ENCODE measurements at regions not wholly inside any gene's neighbourhood (a gene's known extent, or its start where the extent isn't known, plus 50 kb on each side); places are given as distances from the start of the nearest gene placed in this dataset.

GRCh38 chr11:119910051-119910450 lies 181.1 kb upstream of the NECTIN1 start:
- DNase-seq (ENCODE audit: insufficient read length, low spot score) (no peak), FAIRE-seq (no peak)

- no peak for DNase-seq (ENCODE audit: insufficient read length, low spot score)
- no peak for FAIRE-seq
These were observed 180.5 kb upstream of the NECTIN1 start for GRCh38 chr11:119909495-119909894.

GRCh38 chr11:119909077-119909476 lies 180.1 kb upstream of the NECTIN1 start:
- FAIRE-seq (no peak), DNase-seq (ENCODE audit: insufficient read length, low spot score) (no peak)

GRCh38 chr11:119908573-119908904 lies 179.5 kb upstream of the NECTIN1 start:
- DNase-seq (ENCODE audit: insufficient read length, low spot score) (no peak), FAIRE-seq (no peak)

- DNase-seq (ENCODE audit: insufficient read length, low spot score) = no peak
- FAIRE-seq = no peak
These were observed 179.0 kb upstream of the NECTIN1 start for GRCh38 chr11:119907878-119908572.

GRCh38 chr11:119907122-119907851 lies 178.3 kb upstream of the NECTIN1 start:
- FAIRE-seq = no peak
- no peak for DNase-seq (ENCODE audit: insufficient read length, low spot score)

GRCh38 chr11:119906376-119906775 lies 177.4 kb upstream of the NECTIN1 start:
- DNase-seq (ENCODE audit: insufficient read length, low spot score) (no peak), FAIRE-seq (no peak)

GRCh38 chr11:119905162-119905561 lies 176.2 kb upstream of the NECTIN1 start:
- DNase-seq (ENCODE audit: insufficient read length, low spot score) (no peak), FAIRE-seq (no peak)

- no peak for FAIRE-seq
These were observed 175.6 kb upstream of the NECTIN1 start for GRCh38 chr11:119904531-119905035.

GRCh38 chr11:119903821-119904220 lies 174.8 kb upstream of the NECTIN1 start:
- FAIRE-seq (no peak), DNase-seq (ENCODE audit: insufficient read length, low spot score) (no peak)

More at GRCh38 chr11:119904531-119905035, 175.6 kb upstream of the NECTIN1 start:
- DNase-seq (ENCODE audit: insufficient read length, low spot score) = no peak

GRCh38 chr11:119903389-119903788 lies 174.4 kb upstream of the NECTIN1 start:
- FAIRE-seq (no peak), DNase-seq (ENCODE audit: insufficient read length, low spot score) (no peak)

- DNase-seq (ENCODE audit: insufficient read length, low spot score) = no peak
- FAIRE-seq = no peak
These were observed 173.7 kb upstream of the NECTIN1 start for GRCh38 chr11:119902656-119903231.

- DNase-seq (ENCODE audit: insufficient read length, low spot score) (no peak), FAIRE-seq (no peak)
These were observed 172.9 kb upstream of the NECTIN1 start for GRCh38 chr11:119901657-119902577.

GRCh38 chr11:119899997-119900396 lies 171.0 kb upstream of the NECTIN1 start:
- DNase-seq (ENCODE audit: insufficient read length, low spot score) = no peak

GRCh38 chr11:119897576-119897975 lies 168.6 kb upstream of the NECTIN1 start:
- FAIRE-seq (no peak), DNase-seq (ENCODE audit: insufficient read length, low spot score) (no peak)

More at GRCh38 chr11:119899997-119900396, 171.0 kb upstream of the NECTIN1 start:
- FAIRE-seq = no peak

- FAIRE-seq = no peak
- DNase-seq (ENCODE audit: insufficient read length, low spot score) = no peak
These were observed 168.0 kb upstream of the NECTIN1 start for GRCh38 chr11:119897046-119897440.

GRCh38 chr11:119896387-119897045 lies 167.5 kb upstream of the NECTIN1 start:
- no peak for FAIRE-seq
- DNase-seq (ENCODE audit: insufficient read length, low spot score) = no peak

- DNase-seq (ENCODE audit: insufficient read length, low spot score) = no peak
- no peak for FAIRE-seq
These were observed 167.0 kb upstream of the NECTIN1 start for GRCh38 chr11:119895981-119896380.

GRCh38 chr11:119894916-119895315 lies 165.9 kb upstream of the NECTIN1 start:
- FAIRE-seq (no peak), DNase-seq (ENCODE audit: insufficient read length, low spot score) (no peak)

GRCh38 chr11:119892311-119892808 lies 163.4 kb upstream of the NECTIN1 start:
- FAIRE-seq = no peak
- DNase-seq (ENCODE audit: insufficient read length, low spot score) = no peak
